H1 (cell line): ENCODE measurements at regions not wholly inside any gene's neighbourhood (a gene's known extent, or its start where the extent isn't known, plus 50 kb on each side); places are given as distances from the start of the nearest gene placed in this dataset.

ENCODE experiments used
- CTCF ChIA-PET: fragments of 300-600 bp; sonication (Branson Sonifier 250); formaldehyde crosslinking; loops from one replicate; lab custom pipeline; 2021; ENCODE audit not compliant: partially characterized antibody; lab: Charles Lee
- POLR2A ChIA-PET: fragments of 300-600 bp; sonication (Branson Sonifier 250); formaldehyde crosslinking; loops from one replicate; lab custom pipeline; 2021; ENCODE audit warnings: inconsistent platforms; ENCODE audit not compliant: partially characterized antibody; lab: Charles Lee
- DNase-seq, 2 experiments: peaks; one replicate each; pipeline versions ENCODE4 v3.0.0 to v3.0.0-alpha.2; 2010 to 2022; ENCODE audit warnings: low spot score in 2 of 2, low read depth in 1 of 2, mixed read lengths in 1 of 2
- FAIRE-seq: peaks from 2 replicates; lab custom pipeline; 2011; peaks lifted over from hg19 to GRCh38; lab: Jason Lieb, UNC
- H2AFZ ChIP-seq: 2 replicates; pipeline ENCODE4 v1.8.1; 2012; ENCODE audit warnings: low read length, inconsistent platforms
- H2AK5ac ChIP-seq: 2 replicates; pipeline ENCODE4 v1.6.1; 2013; ENCODE audit warnings: low read depth, low read length
- H2BK120ac ChIP-seq: replicated peaks from 2 replicates; pipeline ENCODE3; 2013; ENCODE audit warnings: low read depth, low read length, inconsistent platforms
- H2BK12ac ChIP-seq: 2 replicates; pipeline ENCODE4 v1.6.1; 2013; ENCODE audit warnings: low read depth, low read length
- H2BK15ac ChIP-seq: 2 replicates; pipeline ENCODE4 v1.6.1; 2013; ENCODE audit warnings: low read length
- H2BK20ac ChIP-seq: 2 replicates; pipeline ENCODE4 v1.6.1; 2013; ENCODE audit warnings: low read length
- H2BK5ac ChIP-seq: 2 replicates; pipeline ENCODE4 v1.6.1; 2013; ENCODE audit warnings: low read depth, low read length
- H3K14ac ChIP-seq: 2 replicates; pipeline ENCODE4 v1.6.1; 2013; ENCODE audit warnings: inconsistent platforms; ENCODE audit not compliant: insufficient read length
- H3K18ac ChIP-seq: 2 replicates; pipeline ENCODE4 v1.6.1; 2013; ENCODE audit warnings: low read length; ENCODE audit errors: extremely low read depth
- H3K23ac ChIP-seq: 2 replicates; pipeline ENCODE4 v1.6.1; 2013; ENCODE audit warnings: inconsistent platforms; ENCODE audit not compliant: insufficient read length
- H3K23me2 ChIP-seq: 2 replicates; pipeline ENCODE4 v1.6.1; 2013; ENCODE audit warnings: low read depth, low read length
- H3K27ac ChIP-seq: 2 replicates; pipeline ENCODE4 v1.6.1; 2011; ENCODE audit warnings: low read depth, low read length, inconsistent platforms
- H3K27me3 ChIP-seq, 4 experiments: replicated peaks in 1 of 4; 1 replicate in 1 of 4; 2 replicates in 3 of 4; pipeline versions ENCODE4 v1.6.1 to v1.8.1; 2011 to 2013; ENCODE audit warnings: low read length in 3 of 4, mild to moderate bottlenecking in 3 of 4, inconsistent platforms in 2 of 4, mixed read lengths in 2 of 4, moderate library complexity in 1 of 4; ENCODE audit not compliant: control insufficient read depth in 3 of 4, insufficient read depth in 3 of 4; ENCODE audit errors: extremely low read depth in 1 of 4
- H3K36me3 ChIP-seq, 4 experiments: 2 replicates each; pipeline versions ENCODE4 v1.6.1 to v1.8.1; 2011 to 2013; ENCODE audit warnings: mild to moderate bottlenecking in 4 of 4, low read length in 3 of 4, moderate library complexity in 2 of 4, control low read depth in 1 of 4, inconsistent platforms in 1 of 4; ENCODE audit not compliant: insufficient read depth in 4 of 4, control insufficient read depth in 2 of 4
- H3K4ac ChIP-seq: replicated peaks from 2 replicates; pipeline ENCODE3; 2013; ENCODE audit warnings: low read length, low read depth, mixed read lengths, inconsistent platforms; ENCODE audit not compliant: insufficient read length
- H3K4me1 ChIP-seq, 4 experiments: replicated peaks in 1 of 4; 1 replicate in 1 of 4; 2 replicates in 3 of 4; pipeline versions ENCODE4 v1.6.1 to v1.8.1; 2011 to 2013; ENCODE audit warnings: low read length in 3 of 4, inconsistent platforms in 2 of 4, mixed read lengths in 1 of 4; ENCODE audit not compliant: insufficient read depth in 4 of 4, control insufficient read depth in 3 of 4
- H3K4me2 ChIP-seq, 2 experiments: 2 replicates each; pipeline versions ENCODE4 v1.6.1 to v1.8.1; 2011 to 2013; ENCODE audit warnings: low read depth in 2 of 2, low read length in 2 of 2, control low read depth in 1 of 2, inconsistent platforms in 1 of 2, mild to moderate bottlenecking in 1 of 2; ENCODE audit not compliant: insufficient read depth in 1 of 2
- H3K4me3 ChIP-seq, 4 experiments: fragments of 200-600, 300-600 bp in 1 of 4; sonication (generic), shearing (Covaris generic), sonication (Bioruptor Twin) in 1 of 4; 2 replicates each; pipeline versions ENCODE4 v1.5.1 to v1.8.1; 2011 to 2016; ENCODE audit warnings: low read length in 4 of 4, low read depth in 3 of 4, control low read depth in 2 of 4, inconsistent platforms in 2 of 4, mild to moderate bottlenecking in 2 of 4, mixed read lengths in 1 of 4, moderate library complexity in 1 of 4; ENCODE audit not compliant: insufficient read depth in 2 of 4; ENCODE audit errors: extremely low read depth in 1 of 4
- H3K56ac ChIP-seq: replicated peaks from 2 replicates; pipeline ENCODE3; 2013; ENCODE audit warnings: low read depth, mild to moderate bottlenecking, mixed read lengths, low read length, inconsistent platforms; ENCODE audit not compliant: insufficient read length
- H3K79me1 ChIP-seq: 2 replicates; pipeline ENCODE4 v1.6.1; 2013; ENCODE audit warnings: low read depth, low read length, control low read depth
- H3K79me2 ChIP-seq, 2 experiments: 2 replicates each; pipeline versions ENCODE4 v1.6.1 to v1.8.1; 2012 to 2013; ENCODE audit warnings: low read length in 2 of 2, mild to moderate bottlenecking in 2 of 2, inconsistent platforms in 1 of 2; ENCODE audit not compliant: insufficient read depth in 2 of 2, control insufficient read depth in 1 of 2
- H3K9ac ChIP-seq, 4 experiments: replicated peaks in 1 of 4; 1 replicate in 1 of 4; 2 replicates in 3 of 4; pipeline versions ENCODE4 v1.6.1 to v1.8.1; 2011 to 2013; ENCODE audit warnings: low read depth in 3 of 4, low read length in 3 of 4, control low read depth in 2 of 4, mild to moderate bottlenecking in 2 of 4, moderate library complexity in 2 of 4, inconsistent platforms in 1 of 4; ENCODE audit errors: extremely low read depth in 1 of 4
- H3K9me3 ChIP-seq, 2 experiments: 2 replicates each; pipeline versions ENCODE4 v1.6.1 to v1.8.1; 2012 to 2013; ENCODE audit warnings: mild to moderate bottlenecking in 2 of 2, moderate library complexity in 2 of 2, control low read depth in 1 of 2, inconsistent platforms in 1 of 2, low read depth in 1 of 2, low read length in 1 of 2, mixed read lengths in 1 of 2; ENCODE audit not compliant: insufficient read depth in 2 of 2
- H4K20me1 ChIP-seq, 2 experiments: replicated peaks in 1 of 2; 2 replicates each; pipeline versions ENCODE3 to v1.8.1; 2011 to 2013; ENCODE audit warnings: inconsistent platforms in 2 of 2, low read length in 2 of 2, mild to moderate bottlenecking in 1 of 2; ENCODE audit not compliant: insufficient read depth in 2 of 2, control insufficient read depth in 1 of 2
- H4K5ac ChIP-seq: 2 replicates; pipeline ENCODE4 v1.6.1; 2013; ENCODE audit warnings: low read length, low read depth, mixed read lengths, inconsistent platforms; ENCODE audit not compliant: insufficient read length
- H4K8ac ChIP-seq: 2 replicates; pipeline ENCODE4 v1.8.0; 2013; ENCODE audit warnings: mild to moderate bottlenecking, moderate library complexity, low read length, inconsistent platforms; ENCODE audit not compliant: insufficient read depth; ENCODE audit errors: extremely low read depth
- H4K91ac ChIP-seq: replicated peaks from 2 replicates; pipeline ENCODE3; 2013; ENCODE audit warnings: low read length, mixed read lengths, inconsistent platforms; ENCODE audit not compliant: insufficient read length
- CHD1 ChIP-seq: IDR thresholded peaks from 2 replicates; pipeline ENCODE4 v1.6.1; 2012; ENCODE audit warnings: low read depth, low read length, improper control_type of control experiment
- KDM1A ChIP-seq: fragments of 200-600, 300-600 bp; sonication (generic); IDR thresholded peaks from 2 replicates; pipeline ENCODE4 v1.7.1; 2016; ENCODE audit warnings: mild to moderate bottlenecking, low read length, borderline replicate concordance
- USF2 ChIP-seq: IDR thresholded peaks from 2 replicates; pipeline ENCODE4 v1.6.1; 2011; ENCODE audit warnings: low read length, improper control_type of control experiment
- WGBS, 2 experiments: shearing (Covaris generic) in 1 of 2; methylation state at CpG; one replicate each; pipeline versions ENCODE4 v1.1.6 to v1.1.7; 2013 to 2015; ENCODE audit warnings: low lambda C conversion rate in 2 of 2, mixed read lengths in 2 of 2, inconsistent platforms in 1 of 2, low coverage in 1 of 2, missing lambda C conversion rate in 1 of 2; ENCODE audit not compliant: insufficient replicate concordance in 2 of 2, insufficient coverage in 1 of 2, insufficient read length in 1 of 2; ENCODE audit errors: extremely low coverage in 1 of 2, missing lambda C conversion rate in 1 of 2; 5-methylcytosine and 5-hydroxymethylcytosine counted together

GRCh38 chr1:170819781-170820180, 115.6 kb upstream of the MROH9 start:
- Histone ChIP-seq H3K4me2 (no peak overlapping the region), H3K9ac (no peak overlapping the region), H3K56ac (no peak overlapping the region), H3K27ac (no peak overlapping the region), H2AK5ac (no peak overlapping the region), H3K36me3 (no peaks in the 10 kb centered on the region), H3K4me1 (no peaks in the 10 kb centered on the region), H3K79me2 (no peaks in the 10 kb centered on the region), H3K23me2 (no peaks in the 10 kb centered on the region), H3K23ac (no peak overlapping the region), H2BK15ac (no peak overlapping the region), H3K79me1 (no peaks in the 10 kb centered on the region), H4K91ac (no peak overlapping the region), H2BK120ac (no peak overlapping the region), H3K9me3 (no peaks in the 10 kb centered on the region), H3K4ac (no peak overlapping the region), H4K5ac (no peak overlapping the region), H3K14ac (no peak overlapping the region), H4K8ac (no peak overlapping the region), H2BK12ac (no peak overlapping the region), H4K20me1 (no peaks in the 10 kb centered on the region), H3K27me3 (no peaks in the 10 kb centered on the region), H2BK5ac (no peak overlapping the region; the same call in 1 of the 2 replicates), H3K18ac (no peak overlapping the region), H2AFZ (peak overlapping the region; percentile 90; the same call in 1 of the 2 replicates), H3K4me3 (no peak overlapping the region), H2BK20ac (peak overlapping the region; percentile 80; the same call in 1 of the 2 replicates)
- CTCF ChIA-PET, result interaction anchor here (0.9 to 1.5 kb wide), 3 partner anchors 13 to 130 kb away, joined by 3 to 8 read pairs (median 4); no protein-coding TSS in a partner anchor
- DNase-seq (no peak), FAIRE-seq (no peak)
- POLR2A ChIA-PET, result no interaction called here
- TF ChIP-seq CHD1, result no peak
- no peak for TF ChIP-seq KDM1A
- no peak for TF ChIP-seq USF2
- WGBS, 2 experiments, result 96% methylated on average over 2 of the region's 2 CpGs; no CpG with 5 or more reads in 1 of the 2 experiments
